ENCODE measurements at regions not wholly inside any gene's neighbourhood (a gene's known extent, or its start where the extent isn't known, plus 50 kb on each side); places are given as distances from the start of the nearest gene placed in this dataset.

DNA sequence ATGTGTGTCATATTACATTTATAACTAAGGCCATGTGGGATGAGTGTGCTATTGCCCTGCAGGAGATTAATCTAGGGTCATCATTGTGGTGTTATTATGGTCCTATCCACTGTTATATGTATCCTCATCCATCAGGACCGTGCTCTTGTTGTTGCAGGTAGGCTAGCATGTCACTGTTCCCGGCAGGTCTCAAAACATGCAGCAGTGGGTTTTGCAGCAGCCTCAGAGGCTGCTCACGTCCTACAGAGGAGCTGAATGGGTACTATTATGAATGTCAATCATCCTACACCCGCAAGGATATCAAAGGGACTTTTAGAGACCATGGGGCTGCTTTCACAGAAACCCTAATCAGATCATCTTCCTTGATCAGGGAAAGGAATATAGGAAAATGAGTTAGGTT lies 318.2 kb downstream of the SAMD5 start:
- TF ChIP-seq, protein P1, sequence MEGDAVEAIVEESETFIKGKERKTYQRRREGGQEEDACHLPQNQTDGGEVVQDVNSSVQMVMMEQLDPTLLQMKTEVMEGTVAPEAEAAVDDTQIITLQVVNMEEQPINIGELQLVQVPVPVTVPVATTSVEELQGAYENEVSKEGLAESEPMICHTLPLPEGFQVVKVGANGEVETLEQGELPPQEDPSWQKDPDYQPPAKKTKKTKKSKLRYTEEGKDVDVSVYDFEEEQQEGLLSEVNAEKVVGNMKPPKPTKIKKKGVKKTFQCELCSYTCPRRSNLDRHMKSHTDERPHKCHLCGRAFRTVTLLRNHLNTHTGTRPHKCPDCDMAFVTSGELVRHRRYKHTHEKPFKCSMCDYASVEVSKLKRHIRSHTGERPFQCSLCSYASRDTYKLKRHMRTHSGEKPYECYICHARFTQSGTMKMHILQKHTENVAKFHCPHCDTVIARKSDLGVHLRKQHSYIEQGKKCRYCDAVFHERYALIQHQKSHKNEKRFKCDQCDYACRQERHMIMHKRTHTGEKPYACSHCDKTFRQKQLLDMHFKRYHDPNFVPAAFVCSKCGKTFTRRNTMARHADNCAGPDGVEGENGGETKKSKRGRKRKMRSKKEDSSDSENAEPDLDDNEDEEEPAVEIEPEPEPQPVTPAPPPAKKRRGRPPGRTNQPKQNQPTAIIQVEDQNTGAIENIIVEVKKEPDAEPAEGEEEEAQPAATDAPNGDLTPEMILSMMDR (IDR thresholded peaks at IDR 0.05), result no peak
- Histone ChIP-seq H3K9ac (ENCODE audit: low read depth in 2 of 2, low read length in 2 of 2) (no peak overlapping the region), H3K4me1 (no peaks in the 10 kb centered on the region), H3K36me3 (no peaks in the 10 kb centered on the region), H3K4me3 (no peak overlapping the region), H3K27ac (no peak overlapping the region), H3K9me3 (no peaks in the 10 kb centered on the region), H3K27me3 (no peaks in the 10 kb centered on the region)
- intact Hi-C loops (cut with DNase I), result no loop called here
- no peak for DNase-seq

DNA sequence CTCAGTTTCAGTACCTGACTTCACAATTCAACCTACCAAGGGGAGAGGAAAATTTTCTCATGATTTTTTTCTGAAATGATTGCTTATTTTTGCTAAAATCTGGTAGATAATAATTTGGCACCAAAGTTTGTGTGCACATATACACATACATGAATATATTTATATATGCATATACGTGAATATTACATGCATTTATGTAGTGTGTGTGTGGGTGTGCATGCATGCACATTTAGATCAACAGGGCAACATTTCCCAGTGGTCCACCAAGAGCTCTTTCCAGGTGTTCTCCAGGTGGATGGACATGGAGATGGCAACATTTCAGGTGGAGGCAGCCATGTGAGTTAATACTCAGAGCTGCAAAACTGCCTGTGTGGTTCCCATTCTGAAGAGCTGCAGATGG lies 320.9 kb downstream of the SAMD5 start:
- Histone ChIP-seq H3K27ac (no peak overlapping the region), H3K27me3 (no peaks in the 10 kb centered on the region), H3K9ac (ENCODE audit: low read depth in 2 of 2, low read length in 2 of 2) (no peak overlapping the region), H3K36me3 (no peaks in the 10 kb centered on the region), H3K9me3 (no peaks in the 10 kb centered on the region), H3K4me1 (no peaks in the 10 kb centered on the region), H3K4me3 (no peak overlapping the region)
- DNase-seq, result no peak
- intact Hi-C loops (cut with DNase I), result no loop called here
- TF ChIP-seq, protein P1 (IDR thresholded peaks at IDR 0.05), result no peak

DNA sequence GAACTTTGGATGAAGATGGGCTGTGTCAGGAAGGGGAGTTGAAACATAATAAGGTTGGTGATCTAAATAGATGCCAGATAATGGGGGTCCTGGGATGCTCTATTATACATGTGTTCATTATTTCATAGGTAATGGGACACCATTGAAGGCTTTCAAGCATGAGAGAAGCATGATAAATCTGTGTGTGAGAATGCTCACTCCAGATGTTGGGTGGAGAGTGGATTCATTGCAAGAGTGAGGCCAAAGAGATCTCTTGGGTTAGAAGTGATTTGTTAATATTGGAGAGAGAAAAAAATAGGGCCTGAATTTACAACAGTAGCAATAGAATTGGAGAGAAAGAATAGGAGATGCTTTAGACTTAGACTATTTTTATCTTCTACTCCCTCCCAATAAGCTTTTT lies 321.3 kb downstream of the SAMD5 start:
- no peaks in the 10 kb centered on the region for H3K27me3 ChIP-seq
- intact Hi-C loops (cut with DNase I), result no loop called here
- H3K27ac ChIP-seq, result no peak overlapping the region
- no peaks in the 10 kb centered on the region for H3K9me3 ChIP-seq
- no peaks in the 10 kb centered on the region for H3K4me1 ChIP-seq
- DNase-seq, result no peak
- H3K36me3 ChIP-seq, result no peaks in the 10 kb centered on the region
- no peak overlapping the region for H3K9ac ChIP-seq (ENCODE audit: low read depth in 2 of 2, low read length in 2 of 2)
- no peak overlapping the region for H3K4me3 ChIP-seq
- TF ChIP-seq, protein P1 (IDR thresholded peaks at IDR 0.05), result no peak

DNA sequence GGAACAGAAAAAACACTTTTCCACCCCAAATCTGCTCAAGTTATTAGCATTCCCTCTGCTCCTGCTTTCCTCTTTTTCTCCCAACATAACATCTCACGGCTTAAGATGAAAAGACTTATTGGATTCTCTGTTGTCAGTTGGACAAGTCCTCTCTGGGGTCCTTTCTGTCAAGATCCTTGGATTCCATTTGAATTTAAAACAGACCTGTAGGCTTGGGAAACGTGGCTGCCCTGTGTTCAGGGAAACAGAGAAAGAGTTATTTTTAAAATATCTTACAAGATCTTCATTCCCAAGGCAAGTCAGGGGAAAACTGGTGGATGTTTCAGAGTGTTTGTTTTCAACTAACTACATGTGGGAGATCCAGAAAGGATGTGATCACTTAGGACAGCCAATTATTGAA lies 322.9 kb downstream of the SAMD5 start:
- Histone ChIP-seq H3K9me3 (no peaks in the 10 kb centered on the region), H3K9ac (ENCODE audit: low read depth in 2 of 2, low read length in 2 of 2) (no peak overlapping the region), H3K27ac (no peak overlapping the region), H3K4me1 (no peaks in the 10 kb centered on the region), H3K4me3 (no peak overlapping the region), H3K36me3 (no peaks in the 10 kb centered on the region), H3K27me3 (no peaks in the 10 kb centered on the region)
- DNase-seq, result no peak
- TF ChIP-seq, protein P1 (IDR thresholded peaks at IDR 0.05), result no peak
- intact Hi-C loops (cut with DNase I), result no loop called here

DNA sequence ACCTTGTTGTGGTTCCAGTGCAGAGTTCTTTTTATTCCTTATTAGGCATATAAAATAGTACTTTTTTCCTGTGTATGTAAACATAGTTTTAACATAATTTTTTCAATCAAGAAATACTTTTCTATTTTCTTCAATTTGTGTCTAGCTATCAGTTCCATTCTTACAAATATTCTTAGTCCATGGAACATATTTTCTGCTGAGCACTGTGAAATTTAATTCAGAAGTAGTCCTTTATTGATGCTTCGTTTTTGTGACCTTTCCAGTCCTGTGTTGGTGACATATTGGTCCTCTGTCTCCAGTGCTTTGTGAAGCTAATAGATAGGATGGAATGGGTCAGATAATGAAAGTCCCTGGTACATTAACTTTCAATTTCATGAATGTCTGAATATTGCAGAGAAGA lies 325.1 kb downstream of the SAMD5 start:
- Histone ChIP-seq H3K9me3 (no peaks in the 10 kb centered on the region), H3K9ac (ENCODE audit: low read depth in 2 of 2, low read length in 2 of 2) (no peak overlapping the region), H3K4me1 (no peaks in the 10 kb centered on the region), H3K4me3 (no peak overlapping the region), H3K27ac (no peak overlapping the region), H3K27me3 (no peaks in the 10 kb centered on the region), H3K36me3 (no peaks in the 10 kb centered on the region)
- TF ChIP-seq, protein P1 (IDR thresholded peaks at IDR 0.05), result no peak
- intact Hi-C loops (cut with DNase I), result no loop called here
- DNase-seq, result no peak

All from colonic mucosa (tissue), 4 donors.